HG03175 (cell line): ENCODE measurements at regions not wholly inside any gene's neighbourhood (a gene's known extent, or its start where the extent isn't known, plus 50 kb on each side); places are given as distances from the start of the nearest gene placed in this dataset.
"Not testable (repeated sequence)": the region's sequence is repeated elsewhere in the genome, so short reads cannot be mapped to it uniquely, and the experiment has no call there.

Experiments
- ATAC-seq: cut with Tn5 transposase; IDR thresholded peaks from one replicate; pipeline ENCODE4 v1.9.1; 2021; ENCODE audit warnings: mild to moderate bottlenecking, moderate library complexity; ENCODE audit not compliant: unreplicated experiment

GRCh38 chr20:53727239-53727638 is 133.6 kb upstream of the ZNF217 start:
- not testable (repeated sequence) for ATAC-seq

- ATAC-seq, result no peak
Observed at GRCh38 chr20:53725575-53725970, 131.9 kb upstream of the ZNF217 start.

- no peak for ATAC-seq
Observed at GRCh38 chr20:53723621-53724020, 130.0 kb upstream of the ZNF217 start.

- no peak for ATAC-seq
Observed at GRCh38 chr20:53723045-53723444, 129.4 kb upstream of the ZNF217 start.

GRCh38 chr20:53722515-53723036 is 128.9 kb upstream of the ZNF217 start:
- ATAC-seq, result no peak

GRCh38 chr20:53721445-53721963 is 127.9 kb upstream of the ZNF217 start:
- not testable (repeated sequence) for ATAC-seq

- ATAC-seq, result not testable (repeated sequence)
Observed at GRCh38 chr20:53719171-53719803, 125.6 kb upstream of the ZNF217 start.

- no peak for ATAC-seq
Observed at GRCh38 chr20:53718142-53719021, 124.7 kb upstream of the ZNF217 start.

- no peak for ATAC-seq
Observed at GRCh38 chr20:53716395-53716794, 122.8 kb upstream of the ZNF217 start.

GRCh38 chr20:53714524-53714923 is 120.9 kb upstream of the ZNF217 start:
- ATAC-seq, result no peak

- no peak for ATAC-seq
Observed at GRCh38 chr20:53713328-53714056, 119.9 kb upstream of the ZNF217 start.

GRCh38 chr20:53712212-53712977 is 118.8 kb upstream of the ZNF217 start:
- no peak for ATAC-seq

GRCh38 chr20:53711333-53712211 is 117.9 kb upstream of the ZNF217 start:
- ATAC-seq, result no peak

- ATAC-seq, result peak; percentile 42
Observed at GRCh38 chr20:53708129-53708968, 114.7 kb upstream of the ZNF217 start.

GRCh38 chr20:53707371-53708055 is 113.9 kb upstream of the ZNF217 start:
- peak; percentile 16 for ATAC-seq

GRCh38 chr20:53706466-53707370 is 113.1 kb upstream of the ZNF217 start:
- ATAC-seq, result peak; percentile 45

GRCh38 chr20:53706008-53706465 is 112.4 kb upstream of the ZNF217 start:
- no peak for ATAC-seq
